ENCODE measurements at regions not wholly inside any gene's neighbourhood (a gene's known extent, or its start where the extent isn't known, plus 50 kb on each side); places are given as distances from the start of the nearest gene placed in this dataset.
A peak's percentile ranks its signal among the peaks of the same experiment; 100 is the strongest.

- no peak for DNase-seq
Measured at GRCh38 chr12:66859751-66860440, 181.0 kb upstream of the GRIP1 start.

DNA sequence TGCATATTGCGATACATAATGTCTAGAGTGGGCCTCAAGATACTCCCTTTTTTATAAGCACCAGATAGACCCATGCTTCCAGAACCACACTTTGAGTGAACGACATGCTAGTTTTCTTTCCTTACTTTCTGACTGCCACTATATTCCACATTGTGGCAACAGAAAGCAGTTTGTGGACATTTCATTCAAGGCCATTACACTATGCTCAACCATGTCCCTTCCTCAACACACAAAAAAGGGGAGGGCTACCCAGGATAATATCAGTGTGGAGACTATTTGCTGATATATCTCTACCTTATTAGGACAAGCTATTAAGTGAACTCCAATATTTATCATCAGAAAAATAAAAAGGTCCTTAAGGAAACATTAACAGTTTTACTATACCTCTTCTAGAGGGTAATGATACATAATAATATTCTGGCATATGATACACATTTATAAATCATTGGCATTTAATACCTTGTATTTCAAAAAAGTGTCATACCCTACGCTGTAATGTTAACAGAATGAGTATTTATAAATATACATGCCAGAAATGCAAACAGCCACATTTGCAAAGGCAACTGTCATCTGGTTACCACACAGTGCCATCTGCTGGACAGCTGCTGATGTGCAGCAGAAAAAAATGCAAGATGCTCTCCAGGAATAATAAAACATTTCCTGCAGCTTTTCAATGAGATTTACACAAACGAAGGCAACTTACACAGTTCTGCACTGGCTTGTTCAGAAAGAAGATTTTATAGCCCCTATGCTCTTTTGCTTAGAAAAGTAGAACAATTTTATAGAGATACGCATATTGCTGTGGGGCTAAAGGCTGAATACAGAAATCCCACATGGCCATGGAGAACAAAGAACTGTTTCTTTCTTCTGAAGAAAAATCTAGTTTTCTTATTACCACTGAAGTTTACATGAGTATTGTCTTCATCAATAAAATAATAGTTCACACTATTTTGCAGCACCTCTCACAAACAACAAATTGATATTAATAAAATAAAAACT, 182.2 kb upstream of the GRIP1 start:
- DNase-seq = peak; percentile 49

- no peak for DNase-seq
Measured at GRCh38 chr12:66862356-66862985, 183.6 kb upstream of the GRIP1 start.

DNA sequence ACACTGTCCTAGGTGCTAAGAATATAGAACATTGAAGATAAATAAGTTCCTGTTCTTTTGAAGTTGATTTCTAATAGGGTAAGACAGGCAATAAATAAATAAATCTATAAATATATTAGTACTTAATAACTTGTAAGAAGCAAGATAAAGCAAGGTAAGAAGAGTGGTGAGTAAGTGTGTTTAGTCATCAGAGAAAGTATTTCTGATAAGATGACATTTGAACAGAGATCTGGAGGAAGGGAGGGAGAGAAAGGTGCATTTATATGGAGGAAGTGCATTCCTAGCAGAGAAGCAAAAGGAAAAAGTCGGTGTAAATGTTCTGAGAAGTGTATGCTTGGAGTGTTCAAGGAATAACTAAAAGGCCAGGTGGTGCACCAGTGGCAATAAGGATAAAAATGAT, 184.4 kb upstream of the GRIP1 start:
- DNase-seq = no peak

GRCh38 chr12:66877925-66878324, 199.0 kb upstream of the GRIP1 start:
- no peak for DNase-seq

GRCh38 chr12:66879409-66879808, 200.5 kb upstream of the GRIP1 start:
- DNase-seq = no peak

DNA sequence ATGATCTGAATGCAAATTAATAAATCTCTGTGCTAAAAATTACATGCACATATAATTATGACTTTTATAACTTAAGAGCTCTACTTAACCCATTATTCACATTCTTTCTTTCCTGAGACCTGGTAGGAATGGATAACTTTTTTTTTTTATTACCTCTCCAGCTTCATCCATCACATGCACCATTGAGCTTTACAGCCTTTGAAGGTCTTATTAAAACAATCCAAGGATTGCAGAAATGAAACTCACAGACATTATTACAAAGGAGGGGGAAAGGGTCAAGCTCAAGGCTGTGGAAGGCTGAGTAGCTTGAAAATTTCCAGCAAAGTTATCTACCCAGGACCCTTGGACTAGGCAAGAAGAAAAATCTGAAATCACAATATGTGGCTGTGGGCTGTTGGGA, 202.5 kb upstream of the GRIP1 start:
- DNase-seq = no peak

DNA sequence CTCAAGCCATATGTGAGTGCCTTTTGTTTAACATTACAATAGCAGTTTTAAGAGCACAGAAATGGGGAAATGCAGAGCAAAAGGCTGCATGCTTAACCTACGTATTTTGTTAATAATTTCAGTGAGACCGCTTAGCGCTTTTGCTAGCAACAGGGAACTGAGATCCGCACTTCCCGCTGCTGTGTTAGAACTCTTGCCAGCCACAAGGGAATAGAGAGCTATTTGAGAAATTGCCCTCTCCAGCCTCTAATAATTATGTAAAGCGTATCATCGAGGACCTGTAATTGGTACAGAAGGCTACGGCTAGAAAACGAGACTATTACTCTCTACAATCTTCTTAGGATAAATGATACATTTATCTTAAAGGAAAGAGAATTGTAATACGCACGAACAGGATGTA, 205.2 kb upstream of the GRIP1 start:
- no peak for DNase-seq

GRCh38 chr12:66885115-66885875, 206.4 kb upstream of the GRIP1 start:
- DNase-seq = no peak

- DNase-seq = no peak
Measured at GRCh38 chr12:66896797-66897196, 217.9 kb upstream of the GRIP1 start.

DNA sequence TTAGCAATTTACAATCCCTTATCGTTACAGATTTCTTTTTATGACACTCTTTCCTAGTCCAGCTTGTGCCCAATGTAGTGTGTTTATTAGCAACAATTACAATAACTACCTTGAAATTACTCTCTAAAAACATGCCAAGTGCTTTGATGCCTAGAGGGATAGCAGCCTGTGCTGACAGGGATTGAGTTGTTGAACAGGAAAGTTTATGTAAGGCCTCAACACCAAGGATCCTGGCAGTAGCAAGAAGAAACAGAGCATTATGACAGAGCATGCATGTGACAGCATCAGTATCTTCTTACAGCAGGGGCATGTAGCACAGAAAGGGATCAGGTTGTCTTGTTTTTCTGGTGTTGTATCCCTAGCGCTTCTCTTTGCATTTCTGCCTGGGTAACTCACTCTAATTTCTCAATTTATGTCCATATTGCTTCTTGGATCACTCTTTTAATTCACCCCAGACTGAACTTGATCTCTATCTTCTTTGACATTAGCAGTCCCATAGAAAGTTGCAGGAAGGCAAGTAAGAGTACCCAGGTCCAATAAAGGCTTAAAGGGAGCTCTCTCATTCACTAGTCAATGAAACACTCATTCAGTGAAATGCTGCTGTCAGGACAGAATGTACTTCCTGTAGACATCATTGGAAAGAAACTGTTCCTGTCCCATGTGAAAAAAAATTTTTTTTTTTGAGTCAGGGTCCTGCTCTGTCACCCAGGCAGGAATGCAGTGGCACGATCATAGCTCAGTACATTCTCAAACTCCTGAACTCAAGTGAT, 220.0 kb upstream of the GRIP1 start:
- no peak for DNase-seq

DNA sequence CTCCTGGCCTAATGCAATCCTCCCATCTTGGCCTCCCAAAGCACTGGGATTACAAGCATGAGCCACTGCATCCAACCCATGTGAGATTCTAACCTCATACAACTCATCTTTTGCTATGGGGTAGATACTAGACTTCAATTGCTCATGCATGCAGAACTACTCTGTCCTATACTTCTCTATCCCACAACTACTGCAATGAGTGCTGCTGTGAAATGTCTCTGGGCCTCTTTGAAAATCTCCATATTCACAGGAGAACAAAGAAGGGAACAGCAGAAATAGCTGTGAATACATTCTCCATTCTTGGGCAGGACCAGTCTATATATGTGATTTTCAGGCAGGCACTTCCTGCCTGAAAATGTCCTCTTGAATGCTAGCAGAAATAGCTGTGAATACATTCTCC, 220.7 kb upstream of the GRIP1 start:
- DNase-seq = no peak

DNA sequence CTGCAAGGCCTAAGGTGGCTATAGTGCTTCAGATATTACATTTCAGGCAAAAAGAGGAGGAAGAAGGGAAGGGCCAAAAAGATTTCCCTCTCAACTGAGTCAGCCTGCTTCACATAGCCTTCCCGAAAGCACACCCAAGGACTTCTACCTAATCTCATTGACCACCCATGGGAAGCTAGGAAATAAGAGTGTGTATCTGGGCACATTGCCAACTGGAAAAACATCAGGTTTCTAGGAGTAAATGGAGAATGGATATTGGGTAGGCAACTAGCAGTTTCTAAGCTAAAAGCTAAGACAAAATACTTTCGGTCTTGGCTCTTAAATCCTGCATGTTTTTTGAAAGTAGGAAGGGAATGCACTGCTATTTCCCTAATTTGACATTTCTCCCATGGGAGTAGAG, 221.7 kb upstream of the GRIP1 start:
- DNase-seq = peak; percentile 16

- no peak for DNase-seq
Measured at GRCh38 chr12:66901138-66901932, 222.5 kb upstream of the GRIP1 start.

DNA sequence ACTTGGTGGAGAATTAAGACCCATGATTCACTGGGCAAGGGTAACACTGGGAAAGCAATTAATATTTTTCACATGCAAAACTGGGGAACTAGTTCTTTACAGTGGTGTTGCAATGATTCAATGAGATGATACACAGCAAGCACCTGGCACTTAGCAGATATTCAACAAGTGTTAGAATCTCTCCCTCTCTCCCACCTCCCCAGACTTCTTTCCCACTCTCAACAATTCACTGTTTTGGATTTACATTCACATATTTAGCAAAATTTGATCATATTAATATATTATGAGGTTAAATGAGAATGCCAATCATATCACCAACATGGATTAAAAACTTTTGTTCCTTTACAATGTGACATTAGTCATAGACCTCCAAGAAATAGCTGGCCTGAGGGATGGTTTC, 223.1 kb upstream of the GRIP1 start:
- DNase-seq = no peak

DNA sequence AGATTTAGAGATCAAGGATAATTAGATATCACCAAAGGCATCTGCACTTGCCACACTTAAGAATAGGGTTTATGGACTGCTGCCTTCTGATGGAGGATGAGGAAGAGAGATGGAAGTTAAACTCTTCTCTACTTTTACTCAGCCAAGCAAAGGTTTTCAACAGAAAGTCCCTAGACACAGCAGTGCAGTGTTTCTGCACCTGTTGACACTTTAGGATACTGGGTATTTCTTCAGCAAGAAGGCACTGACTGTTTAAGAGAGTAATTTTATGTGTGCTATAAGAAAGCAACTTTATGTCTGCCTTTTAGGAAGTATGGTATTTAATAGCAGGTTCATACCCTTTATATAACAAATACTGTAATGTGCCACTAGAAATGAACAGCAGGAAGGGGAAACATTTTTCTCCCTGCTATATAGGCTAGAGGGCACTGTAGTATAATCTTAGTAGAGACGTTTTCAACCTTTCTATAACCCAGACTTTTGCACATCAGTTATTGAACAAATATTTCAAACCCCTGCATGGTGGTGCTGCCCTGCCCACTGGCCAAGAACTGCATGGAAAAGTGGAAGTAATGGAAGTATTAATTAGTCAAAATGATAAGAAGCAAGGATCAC, 225.0 kb upstream of the GRIP1 start:
- DNase-seq = no peak

- DNase-seq = no peak
Measured at GRCh38 chr12:66905201-66905600, 226.3 kb upstream of the GRIP1 start.

DNA sequence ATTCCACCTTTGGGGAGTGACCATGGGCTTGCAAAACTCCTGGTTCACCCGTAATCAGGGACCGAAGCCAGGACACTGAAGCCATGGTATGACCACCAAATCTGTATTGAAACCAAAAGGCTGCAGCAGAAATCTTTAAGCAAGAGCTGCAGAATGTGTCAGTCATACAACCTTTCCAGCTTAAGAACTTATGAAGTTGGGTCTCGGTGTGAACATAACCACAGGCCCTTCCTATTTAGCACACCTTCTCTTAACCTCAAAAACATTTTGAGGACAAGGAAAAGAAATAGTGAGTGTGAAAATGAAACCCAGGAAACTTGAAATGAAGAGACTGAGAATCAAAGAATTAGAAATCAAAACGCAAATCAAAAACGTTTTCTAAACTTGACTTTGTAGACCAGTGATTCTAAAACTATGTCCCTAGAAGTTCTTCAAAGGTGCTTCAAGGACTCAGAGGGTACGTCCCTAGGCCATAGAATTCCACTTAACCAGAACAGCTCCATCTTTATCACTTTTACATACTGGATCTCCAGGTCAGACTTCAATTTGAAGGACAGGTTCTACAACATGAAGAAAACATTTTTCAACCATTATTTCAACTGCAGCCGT, 231.6 kb upstream of the GRIP1 start:
- DNase-seq = no peak

DNA sequence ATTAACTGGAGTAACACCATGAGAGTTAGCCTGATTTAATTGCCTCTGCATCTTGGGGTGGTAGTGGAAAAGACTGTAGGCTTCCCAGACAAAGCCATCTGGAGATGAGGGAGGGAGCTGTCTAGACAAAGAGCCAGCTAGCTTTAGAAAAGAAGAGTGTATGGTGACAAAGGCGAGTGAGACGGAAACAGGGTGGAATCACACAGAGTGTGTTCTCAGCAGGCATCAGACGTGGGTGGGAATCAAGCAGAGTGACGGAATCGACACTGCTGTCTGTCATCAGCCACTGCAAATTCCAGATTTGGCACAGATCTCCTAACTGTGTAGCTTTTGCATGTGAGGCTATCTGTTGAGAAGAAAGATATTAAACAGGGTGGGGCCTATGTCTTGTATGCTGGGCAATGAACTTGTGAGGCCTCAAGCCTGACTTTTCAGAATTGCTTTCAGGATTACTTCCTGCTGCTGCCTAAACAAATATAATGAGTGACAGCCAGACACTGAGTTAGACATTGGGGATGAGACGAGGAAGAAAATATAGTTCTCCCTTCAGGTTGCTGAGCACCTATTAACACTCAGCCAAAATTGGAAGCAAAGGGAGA, 236.5 kb upstream of the GRIP1 start:
- DNase-seq = no peak

- DNase-seq = no peak
Measured at GRCh38 chr12:66916189-66916588, 237.3 kb upstream of the GRIP1 start.

Measured in NCI-H2081 treated with DMSO at 0.1 percent for 48 hours (cell line).